ENCODE measurements at regions not wholly inside any gene's neighbourhood (a gene's known extent, or its start where the extent isn't known, plus 50 kb on each side); places are given as distances from the start of the nearest gene placed in this dataset.
"Not testable (repeated sequence)": the region's sequence is repeated elsewhere in the genome, so short reads cannot be mapped to it uniquely, and the experiment has no call there.

- Mint-ChIP-seq H3K36me3 (ENCODE audit: unreplicated experiment) (no peaks in the 10 kb centered on the region), H3K27ac (ENCODE audit: unreplicated experiment) (no peak overlapping the region), H3K4me3 (ENCODE audit: unreplicated experiment) (no peak overlapping the region), H3K4me1 (ENCODE audit: low read depth, unreplicated experiment) (peaks cover 1% of the 10 kb centered on the region), H3K27me3 (ENCODE audit: unreplicated experiment) (no peaks in the 10 kb centered on the region), H3K9me3 (ENCODE audit: unreplicated experiment) (no peaks in the 10 kb centered on the region)
- TF ChIP-seq CTCF (IDR thresholded peaks at IDR 0.05; ENCODE audit: partially characterized antibody, unreplicated experiment): no peak
- DNase-seq: no peak
Observed at GRCh38 chr2:210862283-210863065, 306.1 kb downstream of the CPS1 start.

GRCh38 chr2:210863283-210863682, 306.9 kb downstream of the CPS1 start:
- TF ChIP-seq CTCF (IDR thresholded peaks at IDR 0.05; ENCODE audit: partially characterized antibody, unreplicated experiment): no peak
- Mint-ChIP-seq H3K36me3 (ENCODE audit: unreplicated experiment) (no peaks in the 10 kb centered on the region), H3K27me3 (ENCODE audit: unreplicated experiment) (no peaks in the 10 kb centered on the region), H3K4me1 (ENCODE audit: low read depth, unreplicated experiment) (peaks cover 1% of the 10 kb centered on the region), H3K27ac (ENCODE audit: unreplicated experiment) (no peak overlapping the region), H3K4me3 (ENCODE audit: unreplicated experiment) (no peak overlapping the region), H3K9me3 (ENCODE audit: unreplicated experiment) (no peaks in the 10 kb centered on the region)
- no peak for DNase-seq

GRCh38 chr2:210871566-210871965, 315.2 kb downstream of the CPS1 start:
- not testable (repeated sequence) for H3K27me3 Mint-ChIP-seq (ENCODE audit: unreplicated experiment); H3K9me3 Mint-ChIP-seq (ENCODE audit: unreplicated experiment); DNase-seq; H3K4me3 Mint-ChIP-seq (ENCODE audit: unreplicated experiment); H3K4me1 Mint-ChIP-seq (ENCODE audit: low read depth, unreplicated experiment); H3K36me3 Mint-ChIP-seq (ENCODE audit: unreplicated experiment); H3K27ac Mint-ChIP-seq (ENCODE audit: unreplicated experiment)

GRCh38 chr2:210873631-210874030, 317.2 kb downstream of the CPS1 start:
- Mint-ChIP-seq H3K9me3 (ENCODE audit: unreplicated experiment) (no peaks in the 10 kb centered on the region), H3K4me1 (ENCODE audit: low read depth, unreplicated experiment) (no peaks in the 10 kb centered on the region), H3K36me3 (ENCODE audit: unreplicated experiment) (no peaks in the 10 kb centered on the region), H3K27me3 (ENCODE audit: unreplicated experiment) (no peaks in the 10 kb centered on the region), H3K27ac (ENCODE audit: unreplicated experiment) (no peak overlapping the region), H3K4me3 (ENCODE audit: unreplicated experiment) (no peak overlapping the region)
- no peak for DNase-seq
- no peak for TF ChIP-seq CTCF (IDR thresholded peaks at IDR 0.05; ENCODE audit: partially characterized antibody, unreplicated experiment)

- TF ChIP-seq CTCF (IDR thresholded peaks at IDR 0.05; ENCODE audit: partially characterized antibody, unreplicated experiment): no peak
- H3K27me3 Mint-ChIP-seq (ENCODE audit: unreplicated experiment): no peaks in the 10 kb centered on the region
- H3K4me3 Mint-ChIP-seq (ENCODE audit: unreplicated experiment): no peak overlapping the region
- H3K4me1 Mint-ChIP-seq (ENCODE audit: low read depth, unreplicated experiment): no peaks in the 10 kb centered on the region
- no peak overlapping the region for H3K27ac Mint-ChIP-seq (ENCODE audit: unreplicated experiment)
- no peaks in the 10 kb centered on the region for H3K36me3 Mint-ChIP-seq (ENCODE audit: unreplicated experiment)
- no peaks in the 10 kb centered on the region for H3K9me3 Mint-ChIP-seq (ENCODE audit: unreplicated experiment)
- DNase-seq: no peak
Observed at GRCh38 chr2:210884227-210884626, 327.8 kb downstream of the CPS1 start.

Data from glutamatergic neuron (in vitro differentiated cells).